ENCODE measurements at regions not wholly inside any gene's neighbourhood (a gene's known extent, or its start where the extent isn't known, plus 50 kb on each side); places are given as distances from the start of the nearest gene placed in this dataset.

- no peak for TF ChIP-seq CTCF (IDR thresholded peaks at IDR 0.05; ENCODE audit: low read length)
- no peak for TF ChIP-seq EZH2phosphoT487 (IDR thresholded peaks at IDR 0.05; ENCODE audit: low read length)
Measured at GRCh38 chr12:89945123-89945522, 236.5 kb upstream of the ATP2B1 start.
